Stimulated activated naive CD8-positive, alpha-beta T cell treated with anti-CD3 and anti-CD28 coated beads, Interleukin-15, Interleukin-2, amounts not matched to agents 100 ng/mL and 50 ng/mL, for 24 hours (primary cell): ENCODE measurements at regions not wholly inside any gene's neighbourhood (a gene's known extent, or its start where the extent isn't known, plus 50 kb on each side); places are given as distances from the start of the nearest gene placed in this dataset.

ENCODE experiments used
- H3K27ac Mint-ChIP-seq: one replicate; pipeline ENCODE4 v1.8.0; 2021; ENCODE audit warnings: mild to moderate bottlenecking, mixed read lengths
- H3K27me3 Mint-ChIP-seq: one replicate; pipeline ENCODE4 v1.8.0; 2021; ENCODE audit warnings: mixed read lengths
- H3K36me3 Mint-ChIP-seq: one replicate; pipeline ENCODE4 v1.8.0; 2021; ENCODE audit warnings: low read depth, mixed read lengths
- H3K4me1 Mint-ChIP-seq: one replicate; pipeline ENCODE4 v1.8.0; 2021; ENCODE audit warnings: low read depth, mixed read lengths
- H3K4me3 Mint-ChIP-seq: one replicate; pipeline ENCODE4 v1.8.0; 2021; ENCODE audit warnings: mild to moderate bottlenecking, mixed read lengths
- H3K9me3 Mint-ChIP-seq: one replicate; pipeline ENCODE4 v1.8.0; 2021; ENCODE audit warnings: mixed read lengths

- peaks cover 52% of the 10 kb centered on the region for H3K27me3 Mint-ChIP-seq
- no peaks in the 10 kb centered on the region for H3K36me3 Mint-ChIP-seq
- no peaks in the 10 kb centered on the region for H3K4me1 Mint-ChIP-seq
- H3K4me3 Mint-ChIP-seq, result no peak overlapping the region
- peaks cover 4% of the 10 kb centered on the region for H3K9me3 Mint-ChIP-seq
- no peak overlapping the region for H3K27ac Mint-ChIP-seq
Measured at GRCh38 chr12:113612076-113612728, 140.5 kb upstream of the LHX5 start.

GRCh38 chr12:113611652-113612051 lies 140.0 kb upstream of the LHX5 start:
- Mint-ChIP-seq H3K4me3 (no peak overlapping the region), H3K4me1 (no peaks in the 10 kb centered on the region), H3K36me3 (no peaks in the 10 kb centered on the region), H3K9me3 (peaks cover 4% of the 10 kb centered on the region), H3K27me3 (peaks cover 54% of the 10 kb centered on the region), H3K27ac (no peak overlapping the region)

GRCh38 chr12:113610698-113611097 lies 139.0 kb upstream of the LHX5 start:
- no peaks in the 10 kb centered on the region for H3K4me1 Mint-ChIP-seq
- H3K4me3 Mint-ChIP-seq, result no peak overlapping the region
- H3K36me3 Mint-ChIP-seq, result no peaks in the 10 kb centered on the region
- H3K27ac Mint-ChIP-seq, result no peak overlapping the region
- peaks cover 58% of the 10 kb centered on the region for H3K27me3 Mint-ChIP-seq
- peaks cover 4% of the 10 kb centered on the region for H3K9me3 Mint-ChIP-seq

- Mint-ChIP-seq H3K9me3 (peaks cover 4% of the 10 kb centered on the region), H3K27me3 (peaks cover 53% of the 10 kb centered on the region), H3K27ac (no peak overlapping the region), H3K4me1 (no peaks in the 10 kb centered on the region), H3K36me3 (no peaks in the 10 kb centered on the region), H3K4me3 (no peak overlapping the region)
Measured at GRCh38 chr12:113609692-113610469, 138.2 kb upstream of the LHX5 start.

GRCh38 chr12:113604666-113605065 lies 133.0 kb upstream of the LHX5 start:
- peaks cover 26% of the 10 kb centered on the region for H3K27me3 Mint-ChIP-seq
- no peak overlapping the region for H3K27ac Mint-ChIP-seq
- H3K4me1 Mint-ChIP-seq, result no peaks in the 10 kb centered on the region
- no peak overlapping the region for H3K4me3 Mint-ChIP-seq
- H3K9me3 Mint-ChIP-seq, result peaks cover 4% of the 10 kb centered on the region
- no peaks in the 10 kb centered on the region for H3K36me3 Mint-ChIP-seq

- H3K27me3 Mint-ChIP-seq, result peaks cover 8% of the 10 kb centered on the region
- H3K27ac Mint-ChIP-seq, result no peak overlapping the region
- H3K4me3 Mint-ChIP-seq, result no peak overlapping the region
Measured at GRCh38 chr12:113601656-113602263, 130.1 kb upstream of the LHX5 start.

GRCh38 chr12:113598815-113599406 lies 127.2 kb upstream of the LHX5 start:
- H3K4me3 Mint-ChIP-seq, result no peak overlapping the region
- no peaks in the 10 kb centered on the region for H3K36me3 Mint-ChIP-seq
- no peaks in the 10 kb centered on the region for H3K4me1 Mint-ChIP-seq
- no peak overlapping the region for H3K27ac Mint-ChIP-seq
- H3K9me3 Mint-ChIP-seq, result no peaks in the 10 kb centered on the region
- H3K27me3 Mint-ChIP-seq, result peaks cover 4% of the 10 kb centered on the region

More at GRCh38 chr12:113601656-113602263, 130.1 kb upstream of the LHX5 start:
- Mint-ChIP-seq H3K4me1 (no peaks in the 10 kb centered on the region), H3K9me3 (no peaks in the 10 kb centered on the region), H3K36me3 (no peaks in the 10 kb centered on the region)

- peaks cover 15% of the 10 kb centered on the region for H3K27me3 Mint-ChIP-seq
- H3K4me3 Mint-ChIP-seq, result no peak overlapping the region
- H3K27ac Mint-ChIP-seq, result no peak overlapping the region
- H3K9me3 Mint-ChIP-seq, result no peaks in the 10 kb centered on the region
- no peaks in the 10 kb centered on the region for H3K4me1 Mint-ChIP-seq
- no peaks in the 10 kb centered on the region for H3K36me3 Mint-ChIP-seq
Measured at GRCh38 chr12:113594967-113595366, 123.3 kb upstream of the LHX5 start.

- H3K27ac Mint-ChIP-seq, result no peak overlapping the region
- peaks cover 42% of the 10 kb centered on the region for H3K27me3 Mint-ChIP-seq
- peak overlapping the region; percentile 10 for H3K4me3 Mint-ChIP-seq
- no peaks in the 10 kb centered on the region for H3K36me3 Mint-ChIP-seq
- no peaks in the 10 kb centered on the region for H3K4me1 Mint-ChIP-seq
- peaks cover 8% of the 10 kb centered on the region for H3K9me3 Mint-ChIP-seq
Measured at GRCh38 chr12:113591480-113591974, 119.9 kb upstream of the LHX5 start.

GRCh38 chr12:113589437-113589836 lies 117.8 kb upstream of the LHX5 start:
- peaks cover 51% of the 10 kb centered on the region for H3K27me3 Mint-ChIP-seq

GRCh38 chr12:113587720-113588119 lies 116.0 kb upstream of the LHX5 start:
- H3K4me3 Mint-ChIP-seq, result no peak overlapping the region
- no peak overlapping the region for H3K27ac Mint-ChIP-seq
- peaks cover 8% of the 10 kb centered on the region for H3K9me3 Mint-ChIP-seq
- no peaks in the 10 kb centered on the region for H3K4me1 Mint-ChIP-seq
- H3K36me3 Mint-ChIP-seq, result no peaks in the 10 kb centered on the region
- peaks cover 56% of the 10 kb centered on the region for H3K27me3 Mint-ChIP-seq

More at GRCh38 chr12:113589437-113589836, 117.8 kb upstream of the LHX5 start:
- Mint-ChIP-seq H3K36me3 (no peaks in the 10 kb centered on the region), H3K4me1 (no peaks in the 10 kb centered on the region), H3K27ac (no peak overlapping the region), H3K4me3 (no peak overlapping the region), H3K9me3 (peaks cover 8% of the 10 kb centered on the region)

GRCh38 chr12:113586461-113586860 lies 114.8 kb upstream of the LHX5 start:
- H3K9me3 Mint-ChIP-seq, result peaks cover 12% of the 10 kb centered on the region
- no peaks in the 10 kb centered on the region for H3K36me3 Mint-ChIP-seq
- no peak overlapping the region for H3K27ac Mint-ChIP-seq
- no peak overlapping the region for H3K4me3 Mint-ChIP-seq
- H3K27me3 Mint-ChIP-seq, result peaks cover 52% of the 10 kb centered on the region
- H3K4me1 Mint-ChIP-seq, result no peaks in the 10 kb centered on the region

- no peaks in the 10 kb centered on the region for H3K36me3 Mint-ChIP-seq
- H3K4me1 Mint-ChIP-seq, result no peaks in the 10 kb centered on the region
- no peak overlapping the region for H3K4me3 Mint-ChIP-seq
- H3K9me3 Mint-ChIP-seq, result peaks cover 10% of the 10 kb centered on the region
- H3K27ac Mint-ChIP-seq, result no peak overlapping the region
- H3K27me3 Mint-ChIP-seq, result peaks cover 35% of the 10 kb centered on the region
Measured at GRCh38 chr12:113582521-113583218, 111.0 kb upstream of the LHX5 start.

GRCh38 chr12:113581342-113581741 lies 109.7 kb upstream of the LHX5 start:
- Mint-ChIP-seq H3K4me3 (no peak overlapping the region), H3K27ac (no peak overlapping the region), H3K36me3 (no peaks in the 10 kb centered on the region), H3K27me3 (peaks cover 33% of the 10 kb centered on the region), H3K9me3 (peaks cover 10% of the 10 kb centered on the region), H3K4me1 (no peaks in the 10 kb centered on the region)
